Naive B cell (primary cell): ENCODE measurements at regions not wholly inside any gene's neighbourhood (a gene's known extent, or its start where the extent isn't known, plus 50 kb on each side); places are given as distances from the start of the nearest gene placed in this dataset.
"Not testable (repeated sequence)": the region's sequence is repeated elsewhere in the genome, so short reads cannot be mapped to it uniquely, and the experiment has no call there.

Source experiments
- ATAC-seq, 2 donors: fragments of 150-1000 bp; cut with Tn5 transposase; 2 replicates each; pipeline ENCODE4 v1.10.0; 2021; ENCODE audit warnings: low read depth in 2 of 2, mild to moderate bottlenecking in 2 of 2, moderate library complexity in 2 of 2
- DNase-seq: peaks from one replicate; pipeline ENCODE4 v3.0.0; 2022
- H3K27ac Mint-ChIP-seq, 6 donors: one replicate each; pipeline ENCODE4 v1.8.0; 2020 to 2022; ENCODE audit warnings: mild to moderate bottlenecking in 6 of 6, mixed read lengths in 6 of 6, moderate library complexity in 5 of 6, inconsistent platforms in 2 of 6
- H3K27me3 Mint-ChIP-seq, 3 donors: one replicate each; pipeline ENCODE4 v1.8.0; 2021 to 2022; ENCODE audit warnings: mixed read lengths in 3 of 3, mild to moderate bottlenecking in 1 of 3
- H3K36me3 Mint-ChIP-seq, 2 donors: one replicate each; pipeline ENCODE4 v1.8.0; 2020 to 2022; ENCODE audit warnings: mixed read lengths in 2 of 2, inconsistent platforms in 1 of 2, mild to moderate bottlenecking in 1 of 2
- H3K4me1 Mint-ChIP-seq, 3 donors: one replicate each; pipeline ENCODE4 v1.8.0; 2020 to 2022; ENCODE audit warnings: mixed read lengths in 3 of 3, inconsistent platforms in 1 of 3, mild to moderate bottlenecking in 1 of 3, moderate library complexity in 1 of 3
- H3K4me3 Mint-ChIP-seq, 8 donors: one replicate each; pipeline ENCODE4 v1.8.0; 2020 to 2022; ENCODE audit warnings: mild to moderate bottlenecking in 8 of 8, mixed read lengths in 8 of 8, moderate library complexity in 8 of 8, inconsistent platforms in 2 of 8
- H3K9me3 Mint-ChIP-seq, 7 donors: one replicate each; pipeline ENCODE4 v1.8.0; 2020 to 2022; ENCODE audit warnings: mixed read lengths in 7 of 7, mild to moderate bottlenecking in 5 of 7, inconsistent platforms in 2 of 7, moderate library complexity in 1 of 7

DNA sequence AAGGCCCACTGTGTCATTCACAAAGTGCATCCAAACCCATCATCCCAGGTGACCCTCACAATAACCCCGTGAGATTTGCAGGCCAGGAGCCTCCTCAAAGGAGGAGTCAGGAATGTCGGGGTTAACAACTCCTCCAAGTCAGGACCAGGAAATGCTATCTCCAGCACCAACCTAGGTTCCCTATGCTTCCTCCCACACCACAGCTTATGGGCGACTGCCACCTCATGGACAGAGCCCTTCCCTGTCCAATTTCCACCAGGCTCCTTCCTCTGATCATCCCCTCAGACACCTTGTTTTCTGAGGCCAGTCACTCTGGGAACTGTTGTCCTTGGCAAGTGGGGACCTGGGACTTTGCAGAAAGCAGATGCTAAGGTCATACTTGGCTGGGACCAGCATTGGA, 77.8 kb downstream of the LIMS3 start:
- H3K27me3 Mint-ChIP-seq, H3K27ac Mint-ChIP-seq, DNase-seq, H3K9me3 Mint-ChIP-seq, ATAC-seq, H3K4me3 Mint-ChIP-seq, H3K36me3 Mint-ChIP-seq, H3K4me1 Mint-ChIP-seq: not testable (repeated sequence)

DNA sequence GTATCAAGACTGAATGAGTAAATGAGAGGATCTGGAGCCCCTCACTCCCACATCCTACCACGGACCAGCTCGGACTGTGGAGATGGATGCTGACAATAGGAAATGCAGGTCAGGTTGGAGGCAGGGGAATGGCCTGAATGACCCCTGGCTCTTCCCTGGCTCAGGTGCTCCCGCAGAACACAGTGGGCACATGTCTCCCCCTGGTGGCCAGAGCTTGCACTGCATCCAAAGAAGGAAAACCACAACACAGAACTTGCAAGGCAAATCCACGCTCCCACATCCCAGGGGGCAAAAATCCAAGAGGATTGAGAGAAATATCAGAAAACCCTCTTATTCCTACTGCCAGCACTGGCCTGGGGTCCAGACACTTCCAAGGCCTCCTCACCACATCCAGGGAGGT, 82.3 kb downstream of the LIMS3 start:
- not testable (repeated sequence) for DNase-seq, H3K9me3 Mint-ChIP-seq, H3K4me3 Mint-ChIP-seq, H3K36me3 Mint-ChIP-seq, H3K27ac Mint-ChIP-seq, H3K27me3 Mint-ChIP-seq, H3K4me1 Mint-ChIP-seq
- peak in 1 of 2 donors; percentile 37 for ATAC-seq

GRCh38 chr2:109986389-109987088, 88.1 kb downstream of the LIMS3 start:
- peak in 1 of 2 donors; percentile 20 for ATAC-seq
- H3K36me3 Mint-ChIP-seq, DNase-seq, H3K27ac Mint-ChIP-seq, H3K4me1 Mint-ChIP-seq, H3K27me3 Mint-ChIP-seq, H3K4me3 Mint-ChIP-seq, H3K9me3 Mint-ChIP-seq: not testable (repeated sequence)

- not testable (repeated sequence) for H3K36me3 Mint-ChIP-seq, H3K27ac Mint-ChIP-seq, ATAC-seq, H3K4me3 Mint-ChIP-seq, DNase-seq, H3K27me3 Mint-ChIP-seq, H3K4me1 Mint-ChIP-seq, H3K9me3 Mint-ChIP-seq
These were observed 88.6 kb downstream of the LIMS3 start for GRCh38 chr2:109987089-109987420.

DNA sequence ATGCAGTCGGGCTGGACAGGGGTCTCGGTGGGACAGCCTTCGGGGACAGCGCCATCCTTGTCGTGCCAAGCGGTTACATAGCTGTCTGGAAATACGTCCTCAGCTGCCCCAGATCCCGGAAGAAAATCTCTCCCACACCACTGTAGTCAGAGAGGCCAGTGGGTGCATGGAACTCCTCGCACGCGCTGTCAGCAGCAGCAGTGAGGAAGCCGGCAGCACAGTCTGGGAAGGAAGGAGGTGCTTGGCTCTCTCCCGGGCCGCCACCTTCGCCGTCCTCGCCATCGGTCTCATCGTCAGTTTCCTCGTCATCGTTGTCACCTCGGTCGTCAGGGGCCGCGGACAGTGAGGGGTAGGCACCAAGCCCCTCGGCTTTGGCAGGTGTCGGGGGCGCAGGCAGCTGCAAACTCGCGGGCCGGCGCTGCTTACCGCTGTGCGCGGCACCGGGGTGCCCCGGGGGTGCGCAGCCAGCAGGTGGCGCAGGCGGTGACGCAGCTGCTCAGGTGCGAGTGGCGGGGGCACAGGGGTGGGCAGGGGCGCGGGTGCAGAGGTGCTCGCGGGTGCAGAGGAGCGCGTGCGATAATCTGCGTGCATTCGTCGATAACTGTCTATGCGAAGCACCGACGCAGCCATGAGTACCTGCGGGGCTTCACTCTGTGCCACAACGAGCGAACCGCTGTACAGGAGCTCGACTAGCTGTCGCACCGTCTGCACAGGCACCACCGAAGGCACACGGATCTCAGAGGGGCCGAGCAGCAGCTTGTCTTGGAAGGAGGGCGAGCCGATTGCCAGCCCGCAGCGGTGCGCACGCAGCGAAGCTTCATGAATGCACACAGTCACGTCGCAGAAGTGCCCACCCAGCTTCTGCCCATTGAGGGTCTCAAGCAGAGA, 89.2 kb downstream of the LIMS3 start:
- H3K9me3 Mint-ChIP-seq, H3K36me3 Mint-ChIP-seq, DNase-seq, H3K4me3 Mint-ChIP-seq, H3K27me3 Mint-ChIP-seq, H3K27ac Mint-ChIP-seq, H3K4me1 Mint-ChIP-seq: not testable (repeated sequence)
- peak; percentile 82 to 83 for ATAC-seq

GRCh38 chr2:109999395-109999794, 100.9 kb downstream of the LIMS3 start:
- not testable (repeated sequence) for H3K36me3 Mint-ChIP-seq, H3K9me3 Mint-ChIP-seq, H3K27ac Mint-ChIP-seq, H3K27me3 Mint-ChIP-seq, DNase-seq, H3K4me1 Mint-ChIP-seq, H3K4me3 Mint-ChIP-seq, ATAC-seq

DNA sequence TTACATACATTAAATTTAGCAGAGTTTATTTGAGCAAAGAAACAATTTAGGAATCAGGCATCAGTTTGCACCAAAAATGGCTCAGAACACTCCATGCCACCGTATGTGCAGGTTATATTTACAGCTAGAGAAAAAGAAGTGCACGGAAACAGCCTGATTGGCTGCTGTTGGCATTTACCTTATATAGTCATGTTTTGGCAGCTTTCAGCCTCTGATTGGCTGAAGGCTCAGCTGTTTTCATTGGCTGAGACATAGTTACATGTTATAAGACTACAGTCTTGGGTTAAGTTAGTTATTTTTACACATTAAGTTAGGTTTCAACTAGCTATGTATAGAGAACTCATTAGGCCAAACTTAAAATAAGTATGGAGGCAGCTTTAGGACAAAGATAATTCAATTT, 104.0 kb downstream of the LIMS3 start:
- not testable (repeated sequence) for H3K9me3 Mint-ChIP-seq, ATAC-seq, H3K27me3 Mint-ChIP-seq, H3K36me3 Mint-ChIP-seq, H3K4me3 Mint-ChIP-seq, H3K4me1 Mint-ChIP-seq, DNase-seq, H3K27ac Mint-ChIP-seq

DNA sequence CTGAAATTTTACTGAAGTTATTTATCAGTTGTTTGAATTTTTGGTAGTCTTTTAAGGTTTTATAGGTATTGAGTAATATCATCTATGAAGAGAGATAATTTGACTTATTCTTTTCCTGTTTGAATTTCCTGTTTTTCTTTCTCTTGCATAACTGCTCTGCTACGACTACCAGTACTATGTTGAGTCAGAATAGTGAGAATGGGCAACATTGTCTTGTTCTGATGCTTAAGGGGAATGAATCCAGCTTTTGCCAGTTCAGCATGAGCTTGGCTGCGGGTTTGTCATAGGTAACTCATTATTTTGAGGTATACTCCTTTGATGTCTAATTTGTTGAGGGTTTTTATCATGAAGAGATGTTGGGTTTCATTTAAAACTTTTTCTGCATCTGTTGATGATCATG, 102.2 kb downstream of the MALL start:
- not testable (repeated sequence) for H3K4me3 Mint-ChIP-seq, H3K27ac Mint-ChIP-seq, H3K4me1 Mint-ChIP-seq, DNase-seq, ATAC-seq, H3K27me3 Mint-ChIP-seq, H3K36me3 Mint-ChIP-seq, H3K9me3 Mint-ChIP-seq

DNA sequence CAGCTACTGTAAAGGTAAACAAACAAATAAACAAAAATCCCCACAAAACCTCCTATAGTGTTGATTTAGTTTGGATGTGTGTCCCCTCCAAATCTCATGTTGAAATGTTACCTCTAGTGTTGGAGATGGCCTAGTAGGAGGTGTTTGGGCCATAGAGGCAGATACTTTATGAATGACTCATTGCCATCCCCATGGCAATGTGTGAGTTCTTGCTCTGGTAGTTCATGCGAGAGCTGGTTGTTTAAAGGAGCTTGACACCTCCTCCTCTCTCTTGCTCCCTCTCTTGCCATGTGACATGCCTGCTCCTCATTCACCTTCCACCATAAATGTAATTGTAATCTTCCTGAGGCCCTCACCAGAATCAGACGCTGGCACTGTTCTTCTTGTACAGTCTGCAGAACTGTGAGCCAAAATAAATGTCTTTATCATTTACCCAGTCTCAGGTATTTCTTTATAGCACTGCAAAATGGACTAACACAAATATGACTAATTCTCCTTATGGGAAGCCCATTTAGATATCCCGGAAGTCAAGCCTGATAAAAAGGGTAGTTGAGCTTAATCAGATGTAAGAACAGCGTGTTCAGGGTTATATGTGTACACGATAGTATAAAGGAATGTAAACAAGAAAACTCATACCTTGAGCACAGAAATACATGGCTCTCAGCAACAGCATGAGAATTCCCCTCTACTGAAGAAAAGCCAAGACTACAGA, 99.1 kb downstream of the MALL start:
- H3K27ac Mint-ChIP-seq, H3K4me1 Mint-ChIP-seq, H3K9me3 Mint-ChIP-seq, ATAC-seq, H3K4me3 Mint-ChIP-seq, H3K27me3 Mint-ChIP-seq, DNase-seq, H3K36me3 Mint-ChIP-seq: not testable (repeated sequence)

DNA sequence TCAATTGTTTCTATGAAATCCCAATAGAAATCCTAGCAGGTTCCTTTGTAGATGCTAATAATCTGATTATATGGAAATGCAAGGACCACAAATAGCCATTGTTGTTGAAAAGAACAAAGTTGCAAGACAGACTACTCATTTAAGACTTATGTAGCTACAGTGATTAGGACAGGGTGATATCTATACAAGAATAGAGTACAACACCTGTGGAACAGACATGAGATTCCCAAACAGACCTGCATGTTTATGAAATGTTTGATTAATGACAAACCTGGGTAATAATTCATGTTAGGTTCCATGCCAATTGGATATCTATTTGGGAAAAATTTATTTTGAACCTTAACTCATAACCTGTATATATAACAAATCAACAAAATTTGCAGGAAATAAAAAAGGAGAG, 95.4 kb downstream of the MALL start:
- not testable (repeated sequence) for H3K4me1 Mint-ChIP-seq, H3K9me3 Mint-ChIP-seq, H3K27me3 Mint-ChIP-seq, DNase-seq, H3K4me3 Mint-ChIP-seq, ATAC-seq, H3K27ac Mint-ChIP-seq, H3K36me3 Mint-ChIP-seq

GRCh38 chr2:110022278-110022677, 93.3 kb downstream of the MALL start:
- H3K36me3 Mint-ChIP-seq, H3K4me1 Mint-ChIP-seq, H3K27me3 Mint-ChIP-seq, H3K9me3 Mint-ChIP-seq, H3K27ac Mint-ChIP-seq, H3K4me3 Mint-ChIP-seq, ATAC-seq, DNase-seq: not testable (repeated sequence)

DNA sequence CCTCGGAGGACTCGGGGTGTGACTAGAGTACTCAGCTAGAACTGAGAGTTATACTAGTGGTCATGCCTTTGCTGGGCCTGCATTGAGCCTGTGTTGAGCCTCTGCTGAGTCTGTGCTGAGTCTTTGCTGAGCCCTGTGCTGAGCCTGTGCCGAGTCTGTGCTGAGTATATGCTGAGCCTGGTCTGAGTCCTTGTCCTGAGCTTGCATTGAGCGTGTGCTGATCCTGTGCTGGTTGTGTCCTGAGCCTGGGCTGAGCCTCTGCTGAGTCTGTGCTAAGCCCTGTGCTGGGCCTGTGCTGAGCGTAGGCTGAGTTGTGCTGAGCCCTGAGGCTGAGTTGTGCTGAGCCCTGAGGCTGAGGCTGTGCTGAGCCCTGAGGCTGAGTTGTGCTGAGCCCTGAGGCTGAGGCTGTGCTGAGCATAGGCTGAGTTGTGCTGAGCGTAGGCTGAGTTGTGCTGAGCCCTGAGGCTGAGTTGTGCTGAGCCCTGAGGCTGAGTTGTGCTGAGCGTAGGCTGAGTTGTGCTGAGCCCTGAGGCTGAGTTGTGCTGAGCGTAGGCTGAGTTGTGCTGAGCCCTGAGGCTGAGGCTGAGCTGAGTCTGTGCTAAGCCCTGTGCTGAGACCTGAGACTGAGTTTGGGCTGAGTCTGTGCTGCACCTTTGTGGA, 89.4 kb downstream of the MALL start:
- H3K4me1 Mint-ChIP-seq, H3K36me3 Mint-ChIP-seq, DNase-seq, ATAC-seq, H3K4me3 Mint-ChIP-seq, H3K27ac Mint-ChIP-seq, H3K27me3 Mint-ChIP-seq, H3K9me3 Mint-ChIP-seq: not testable (repeated sequence)

GRCh38 chr2:110028411-110028810, 87.2 kb downstream of the MALL start:
- H3K36me3 Mint-ChIP-seq, DNase-seq, H3K4me1 Mint-ChIP-seq, ATAC-seq, H3K27ac Mint-ChIP-seq, H3K27me3 Mint-ChIP-seq, H3K4me3 Mint-ChIP-seq, H3K9me3 Mint-ChIP-seq: not testable (repeated sequence)

DNA sequence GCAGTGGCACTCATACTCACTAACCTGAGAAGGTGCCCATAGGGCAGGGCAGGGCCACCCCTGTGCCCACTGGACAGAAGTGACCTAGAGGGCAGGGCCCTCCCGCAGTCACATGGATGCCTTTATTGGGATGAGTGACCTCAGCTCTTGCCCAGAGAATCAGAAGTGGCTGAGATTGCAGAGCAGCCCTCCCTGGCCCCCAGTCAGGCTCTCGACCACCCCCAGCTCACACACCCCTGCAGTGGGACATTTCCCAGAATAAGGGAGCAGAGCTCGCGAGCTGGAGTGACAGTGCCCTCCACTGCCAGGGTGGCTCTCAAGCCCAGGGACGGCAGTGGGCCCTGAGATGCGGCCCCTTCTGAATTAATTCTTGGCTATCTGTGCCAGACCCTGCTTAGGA, 84.7 kb downstream of the MALL start:
- H3K9me3 Mint-ChIP-seq, H3K4me1 Mint-ChIP-seq, DNase-seq, H3K36me3 Mint-ChIP-seq, ATAC-seq, H3K27me3 Mint-ChIP-seq, H3K4me3 Mint-ChIP-seq, H3K27ac Mint-ChIP-seq: not testable (repeated sequence)
